ENCODE measurements at regions not wholly inside any gene's neighbourhood (a gene's known extent, or its start where the extent isn't known, plus 50 kb on each side); places are given as distances from the start of the nearest gene placed in this dataset.
A peak's percentile ranks its signal among the peaks of the same experiment; 100 is the strongest.

DNA sequence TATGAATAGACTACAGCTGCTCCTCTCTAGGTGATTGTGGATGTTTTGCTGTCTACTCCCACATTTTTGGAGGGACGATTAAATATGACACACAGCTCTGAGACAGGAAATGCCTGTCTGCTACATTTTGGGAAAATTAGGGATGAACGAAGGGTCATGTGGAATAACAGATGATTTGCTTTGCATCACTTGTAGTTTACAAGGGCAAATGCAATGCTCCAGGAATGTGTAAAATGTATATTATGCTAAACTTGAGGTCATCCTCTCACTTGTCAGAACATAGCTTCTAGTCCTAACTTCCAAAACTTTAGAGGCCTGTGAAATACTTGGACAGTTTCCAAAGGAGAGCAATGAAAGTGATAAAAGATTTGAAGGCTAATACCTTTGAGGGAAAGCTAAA lies 284.2 kb upstream of the DACH1 start:
- 83% methylated on average over 1 of the region's 2 CpGs for WGBS (ENCODE audit: insufficient coverage, low lambda C conversion rate)
- Histone ChIP-seq H3K4me1 (ENCODE audit: control insufficient read depth, insufficient read depth, low read length) (no peaks in the 10 kb centered on the region), H3K27ac (ENCODE audit: low read length) (no peak overlapping the region), H3K36me3 (ENCODE audit: control insufficient read depth, insufficient read depth, low read length) (no peaks in the 10 kb centered on the region), H3K4me3 (ENCODE audit: low read length) (no peak overlapping the region), H3K27me3 (ENCODE audit: control insufficient read depth, insufficient read depth, low read length) (no peaks in the 10 kb centered on the region), H3K9me3 (ENCODE audit: control insufficient read depth, low read depth, low read length) (no peaks in the 10 kb centered on the region)
- peak; percentile 2 to 5 for DNase-seq

DNA sequence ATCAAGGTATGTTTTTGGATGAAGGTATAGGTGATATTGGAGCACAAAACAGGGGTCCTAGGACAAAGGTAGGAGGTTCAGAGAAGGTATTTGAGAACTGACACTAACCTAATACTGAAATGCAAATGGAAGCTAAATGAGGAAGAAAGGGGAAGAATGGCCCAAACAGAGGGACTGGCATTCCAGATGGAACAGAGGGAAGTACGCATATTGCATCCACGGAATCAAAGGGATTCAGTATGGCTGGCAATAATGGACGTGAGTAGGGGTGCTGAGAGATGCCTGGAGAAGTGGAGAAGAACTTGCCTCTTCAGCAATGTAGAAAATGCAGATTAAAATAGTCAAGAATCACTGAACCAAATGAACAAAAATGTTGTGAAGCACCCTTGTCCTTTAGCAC lies 283.5 kb upstream of the DACH1 start:
- Histone ChIP-seq H3K27ac (ENCODE audit: low read length) (no peak overlapping the region), H3K9me3 (ENCODE audit: control insufficient read depth, low read depth, low read length) (no peaks in the 10 kb centered on the region), H3K27me3 (ENCODE audit: control insufficient read depth, insufficient read depth, low read length) (no peaks in the 10 kb centered on the region), H3K36me3 (ENCODE audit: control insufficient read depth, insufficient read depth, low read length) (no peaks in the 10 kb centered on the region), H3K4me1 (ENCODE audit: control insufficient read depth, insufficient read depth, low read length) (no peaks in the 10 kb centered on the region), H3K4me3 (ENCODE audit: low read length) (no peak overlapping the region)
- no peak for DNase-seq
- 89% methylated on average over 3 of the region's 3 CpGs for WGBS (ENCODE audit: insufficient coverage, low lambda C conversion rate)

DNA sequence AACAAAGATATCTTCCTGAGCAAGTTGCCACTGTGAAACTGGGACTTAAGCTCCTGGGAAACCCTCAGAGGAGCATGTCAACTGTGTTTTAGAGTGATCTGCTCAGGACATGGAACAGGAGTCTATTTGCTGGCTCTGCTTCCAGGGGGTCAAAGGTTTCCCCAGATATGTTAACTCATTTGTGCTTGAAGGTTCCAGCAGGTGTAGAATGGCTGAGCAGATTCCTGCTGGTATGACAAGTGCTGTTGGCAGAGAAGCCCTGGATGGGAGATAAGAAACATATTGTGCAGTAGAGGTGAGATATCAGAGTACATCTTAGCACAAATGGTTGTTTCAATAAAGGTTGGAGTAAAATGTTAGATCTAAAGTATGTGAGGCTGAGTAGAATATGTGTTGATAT lies 282.7 kb upstream of the DACH1 start:
- no peak overlapping the region for H3K27ac ChIP-seq (ENCODE audit: low read length)
- no peak for DNase-seq
- no peak overlapping the region for H3K4me3 ChIP-seq (ENCODE audit: low read length)
- H3K27me3 ChIP-seq (ENCODE audit: control insufficient read depth, insufficient read depth, low read length), result no peaks in the 10 kb centered on the region
- H3K9me3 ChIP-seq (ENCODE audit: control insufficient read depth, low read depth, low read length), result no peaks in the 10 kb centered on the region
- no peaks in the 10 kb centered on the region for H3K4me1 ChIP-seq (ENCODE audit: control insufficient read depth, insufficient read depth, low read length)
- H3K36me3 ChIP-seq (ENCODE audit: control insufficient read depth, insufficient read depth, low read length), result no peaks in the 10 kb centered on the region

DNA sequence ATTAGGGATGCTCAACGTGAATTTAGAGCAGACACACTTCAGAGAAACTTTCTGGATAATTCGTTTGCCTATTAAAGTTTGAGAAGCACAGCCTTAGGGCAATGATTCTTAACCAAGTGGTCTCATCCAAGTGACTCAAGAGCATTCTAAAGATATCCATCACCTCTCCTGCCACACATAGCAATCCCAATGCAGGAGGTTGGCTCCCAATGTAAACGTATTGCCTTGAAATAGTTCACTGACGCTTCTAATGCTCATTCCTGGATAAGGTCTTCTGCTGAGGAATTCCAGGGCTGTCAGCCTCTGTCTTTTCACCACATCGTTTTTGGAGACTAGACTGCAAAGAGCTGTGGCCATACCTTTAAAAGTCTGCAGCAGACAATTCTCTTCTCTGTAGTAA lies 279.8 kb upstream of the DACH1 start:
- no peaks in the 10 kb centered on the region for H3K36me3 ChIP-seq (ENCODE audit: control insufficient read depth, insufficient read depth, low read length)
- H3K4me1 ChIP-seq (ENCODE audit: control insufficient read depth, insufficient read depth, low read length), result no peaks in the 10 kb centered on the region
- H3K9me3 ChIP-seq (ENCODE audit: control insufficient read depth, low read depth, low read length), result no peaks in the 10 kb centered on the region
- WGBS (ENCODE audit: insufficient coverage, low lambda C conversion rate), result 80% methylated on average over 2 of the region's 5 CpGs
- no peak for DNase-seq
- H3K27ac ChIP-seq (ENCODE audit: low read length), result no peak overlapping the region
- no peak overlapping the region for H3K4me3 ChIP-seq (ENCODE audit: low read length)
- no peaks in the 10 kb centered on the region for H3K27me3 ChIP-seq (ENCODE audit: control insufficient read depth, insufficient read depth, low read length)

DNA sequence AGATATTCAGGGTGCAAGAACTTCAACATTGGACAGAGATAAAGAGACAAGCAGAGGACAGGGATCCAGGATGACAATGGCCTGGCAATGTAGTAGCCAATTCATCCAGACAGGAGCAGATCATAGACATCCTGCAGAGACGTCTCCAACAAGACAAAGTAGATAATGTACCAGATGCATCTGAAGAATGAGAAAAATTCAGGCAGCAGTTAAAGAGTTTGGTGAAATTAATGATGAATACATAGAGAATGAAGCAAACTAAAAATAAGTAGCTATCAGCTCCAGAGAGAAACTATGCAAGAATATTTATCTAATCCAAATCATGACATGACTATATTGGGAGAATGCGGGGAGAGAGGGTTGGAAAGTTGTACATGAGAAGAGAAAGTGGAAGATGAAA lies 278.4 kb upstream of the DACH1 start:
- no peak for DNase-seq
- H3K36me3 ChIP-seq (ENCODE audit: control insufficient read depth, insufficient read depth, low read length), result no peaks in the 10 kb centered on the region
- WGBS (ENCODE audit: insufficient coverage, low lambda C conversion rate), result 79% methylated on average over 2 of the region's 2 CpGs

DNA sequence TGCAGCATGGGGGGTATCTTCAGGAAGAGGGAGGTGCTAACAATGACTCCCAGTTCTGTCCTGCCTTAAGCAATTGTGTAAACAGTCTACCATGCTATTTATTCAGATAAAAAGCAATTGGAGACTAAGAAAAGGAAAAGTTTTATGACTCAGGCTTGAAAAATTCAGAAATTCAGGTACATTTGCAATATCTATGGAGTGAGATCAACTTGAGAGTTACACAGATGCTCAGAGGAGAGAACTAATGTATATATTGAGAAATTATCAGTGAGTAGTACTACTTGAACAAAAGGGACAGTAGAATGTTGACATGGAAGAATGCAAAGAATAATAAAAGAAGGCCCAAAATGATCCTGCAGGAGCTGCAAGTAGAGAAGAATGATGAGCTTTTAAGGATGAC lies 277.6 kb upstream of the DACH1 start:
- H3K4me1 ChIP-seq (ENCODE audit: control insufficient read depth, insufficient read depth, low read length), result no peaks in the 10 kb centered on the region
- no peak for DNase-seq
- no peak overlapping the region for H3K27ac ChIP-seq (ENCODE audit: low read length)
- H3K36me3 ChIP-seq (ENCODE audit: control insufficient read depth, insufficient read depth, low read length), result no peaks in the 10 kb centered on the region
- no peak overlapping the region for H3K4me3 ChIP-seq (ENCODE audit: low read length)
- H3K27me3 ChIP-seq (ENCODE audit: control insufficient read depth, insufficient read depth, low read length), result no peaks in the 10 kb centered on the region
- H3K9me3 ChIP-seq (ENCODE audit: control insufficient read depth, low read depth, low read length), result no peaks in the 10 kb centered on the region

More for the DNA sequence above, 278.4 kb upstream of the DACH1 start:
- Histone ChIP-seq H3K27ac (ENCODE audit: low read length) (no peak overlapping the region), H3K9me3 (ENCODE audit: control insufficient read depth, low read depth, low read length) (no peaks in the 10 kb centered on the region), H3K4me3 (ENCODE audit: low read length) (no peak overlapping the region), H3K4me1 (ENCODE audit: control insufficient read depth, insufficient read depth, low read length) (no peaks in the 10 kb centered on the region), H3K27me3 (ENCODE audit: control insufficient read depth, insufficient read depth, low read length) (no peaks in the 10 kb centered on the region)

DNA sequence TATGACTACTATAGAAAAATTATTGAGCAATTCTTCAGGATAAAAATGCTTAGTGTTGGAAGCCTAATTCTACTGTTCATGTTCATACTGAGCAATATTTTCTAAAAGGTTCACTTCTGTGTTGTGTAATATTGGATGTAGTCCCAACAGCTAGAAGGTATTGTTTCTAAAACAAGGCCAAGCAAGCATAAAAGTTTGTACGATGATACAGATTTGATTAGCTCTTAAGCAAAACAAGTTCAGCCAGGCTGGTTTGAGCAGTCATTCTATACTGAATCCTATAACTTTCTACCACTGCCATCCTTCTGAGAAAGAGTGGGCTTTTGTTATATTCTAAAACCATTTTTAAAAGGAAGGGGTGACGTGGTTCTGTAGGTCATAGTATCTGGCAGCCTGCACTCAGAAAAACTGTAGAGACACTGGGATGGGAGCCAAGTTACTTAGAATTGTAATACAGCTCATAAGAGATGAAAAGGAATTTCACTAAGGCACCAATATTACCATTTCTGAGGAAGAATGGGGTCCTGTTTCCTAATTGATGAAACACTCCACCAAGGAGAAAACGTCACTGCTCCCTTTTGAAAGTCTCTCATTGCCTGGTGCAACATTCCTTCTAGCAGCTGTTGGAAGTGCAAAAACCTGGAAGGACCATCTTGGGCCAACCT lies 275.0 kb upstream of the DACH1 start:
- peak in 1 of 2 donors; percentile 3 for DNase-seq
- no peaks in the 10 kb centered on the region for H3K36me3 ChIP-seq (ENCODE audit: control insufficient read depth, insufficient read depth, low read length)
- H3K4me1 ChIP-seq (ENCODE audit: control insufficient read depth, insufficient read depth, low read length), result no peaks in the 10 kb centered on the region
- H3K4me3 ChIP-seq (ENCODE audit: low read length), result no peak overlapping the region
- no peak overlapping the region for H3K27ac ChIP-seq (ENCODE audit: low read length)
- WGBS (ENCODE audit: insufficient coverage, low lambda C conversion rate), result 78% methylated on average over 1 of the region's 3 CpGs
- no peaks in the 10 kb centered on the region for H3K27me3 ChIP-seq (ENCODE audit: control insufficient read depth, insufficient read depth, low read length)
- no peaks in the 10 kb centered on the region for H3K9me3 ChIP-seq (ENCODE audit: control insufficient read depth, low read depth, low read length)

DNA sequence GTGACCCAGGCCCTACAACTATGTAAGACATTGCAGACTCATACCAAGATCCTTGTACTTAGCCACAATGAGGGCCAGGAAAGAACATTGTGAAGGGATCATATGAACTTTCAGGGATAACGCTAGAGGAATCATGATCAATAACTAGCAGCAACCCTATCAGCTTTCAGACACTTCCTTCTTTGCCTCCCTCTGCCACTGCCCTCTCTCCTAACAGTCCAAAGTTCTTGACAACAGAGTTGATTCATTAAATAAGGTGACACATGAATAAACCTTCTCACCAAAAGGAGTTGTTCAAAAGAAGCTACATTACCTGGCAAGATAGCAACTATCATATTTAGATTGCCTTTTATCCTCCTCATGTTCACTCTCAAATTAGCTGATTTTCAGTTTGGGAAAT lies 272.2 kb upstream of the DACH1 start:
- Histone ChIP-seq H3K36me3 (ENCODE audit: control insufficient read depth, insufficient read depth, low read length) (no peaks in the 10 kb centered on the region), H3K27me3 (ENCODE audit: control insufficient read depth, insufficient read depth, low read length) (no peaks in the 10 kb centered on the region), H3K4me3 (ENCODE audit: low read length) (no peak overlapping the region), H3K9me3 (ENCODE audit: control insufficient read depth, low read depth, low read length) (no peaks in the 10 kb centered on the region), H3K27ac (ENCODE audit: low read length) (no peak overlapping the region), H3K4me1 (ENCODE audit: control insufficient read depth, insufficient read depth, low read length) (no peaks in the 10 kb centered on the region)
- DNase-seq, result no peak
- no CpG with 5 or more reads among the region's 1 CpG for WGBS (ENCODE audit: insufficient coverage, low lambda C conversion rate)

DNA sequence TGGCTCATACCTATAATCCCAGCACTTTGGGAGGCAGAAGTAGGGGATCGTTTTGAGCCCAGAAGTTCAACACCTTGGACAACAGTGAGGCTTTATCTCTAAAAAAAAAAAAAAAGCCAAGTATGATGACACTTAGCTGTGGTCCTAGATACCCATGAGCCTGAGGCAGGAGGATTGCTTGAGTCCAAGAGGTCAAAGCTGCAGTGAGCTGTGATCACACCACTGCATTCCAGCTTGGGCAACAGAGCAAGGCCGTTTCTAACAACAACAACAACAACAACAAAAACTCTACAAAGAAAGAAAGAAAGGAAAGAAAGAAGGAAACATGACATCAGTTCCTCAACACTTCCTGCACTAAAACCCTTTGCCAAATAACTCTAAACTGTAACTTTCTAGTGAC lies 265.1 kb upstream of the DACH1 start:
- no peaks in the 10 kb centered on the region for H3K4me1 ChIP-seq (ENCODE audit: control insufficient read depth, insufficient read depth, low read length)
- no peaks in the 10 kb centered on the region for H3K9me3 ChIP-seq (ENCODE audit: control insufficient read depth, low read depth, low read length)
- H3K27ac ChIP-seq (ENCODE audit: low read length), result no peak overlapping the region
- no peak for DNase-seq
- no peaks in the 10 kb centered on the region for H3K27me3 ChIP-seq (ENCODE audit: control insufficient read depth, insufficient read depth, low read length)
- no peak overlapping the region for H3K4me3 ChIP-seq (ENCODE audit: low read length)
- no CpG with 5 or more reads among the region's 2 CpGs for WGBS (ENCODE audit: insufficient coverage, low lambda C conversion rate)
- no peaks in the 10 kb centered on the region for H3K36me3 ChIP-seq (ENCODE audit: control insufficient read depth, insufficient read depth, low read length)

DNA sequence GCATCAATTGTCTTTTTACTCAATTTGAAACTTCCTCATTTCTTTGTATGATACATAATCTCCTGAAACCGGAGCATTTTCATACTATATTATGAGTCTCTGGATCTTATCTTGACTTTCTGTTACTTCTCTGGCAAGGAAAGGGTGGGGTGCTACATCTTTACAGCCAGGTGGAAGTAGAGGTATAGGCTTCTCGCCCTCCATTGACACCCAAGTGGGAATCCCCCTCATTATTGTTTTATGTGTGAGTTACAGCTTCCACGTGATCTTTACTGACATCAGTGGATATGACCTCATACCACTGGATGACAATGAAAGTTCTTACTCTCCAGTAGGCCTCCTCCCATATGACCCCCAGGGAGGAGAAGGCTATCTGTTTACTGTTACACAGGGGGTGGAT lies 262.1 kb upstream of the DACH1 start:
- no CpG with 5 or more reads among the region's 3 CpGs for WGBS (ENCODE audit: insufficient coverage, low lambda C conversion rate)
- no peaks in the 10 kb centered on the region for H3K27me3 ChIP-seq (ENCODE audit: control insufficient read depth, insufficient read depth, low read length)
- no peaks in the 10 kb centered on the region for H3K4me1 ChIP-seq (ENCODE audit: control insufficient read depth, insufficient read depth, low read length)
- no peak overlapping the region for H3K27ac ChIP-seq (ENCODE audit: low read length)
- no peak overlapping the region for H3K4me3 ChIP-seq (ENCODE audit: low read length)
- H3K36me3 ChIP-seq (ENCODE audit: control insufficient read depth, insufficient read depth, low read length), result no peaks in the 10 kb centered on the region
- no peak for DNase-seq
- no peaks in the 10 kb centered on the region for H3K9me3 ChIP-seq (ENCODE audit: control insufficient read depth, low read depth, low read length)

DNA sequence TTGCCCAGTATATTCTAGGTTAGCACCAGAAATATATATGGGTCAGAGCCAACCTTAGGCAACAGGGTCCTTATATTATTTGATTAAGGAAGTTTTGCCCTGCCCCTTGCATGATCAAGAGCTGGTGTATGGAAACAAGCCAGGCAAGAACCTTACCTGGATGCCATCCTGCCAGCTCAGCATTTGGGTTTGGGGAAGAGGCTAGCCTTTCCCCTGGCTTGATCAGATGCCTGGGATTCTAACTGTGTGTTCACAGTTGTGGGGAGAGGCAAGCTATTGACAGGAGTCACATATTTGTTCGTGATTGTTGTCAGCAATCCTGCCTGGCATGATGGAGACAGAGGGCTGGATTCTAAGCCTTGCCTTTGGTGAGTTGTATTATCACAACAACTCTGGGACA lies 260.0 kb upstream of the DACH1 start:
- Histone ChIP-seq H3K36me3 (ENCODE audit: control insufficient read depth, insufficient read depth, low read length) (no peaks in the 10 kb centered on the region), H3K9me3 (ENCODE audit: control insufficient read depth, low read depth, low read length) (no peaks in the 10 kb centered on the region), H3K4me3 (ENCODE audit: low read length) (no peak overlapping the region), H3K27me3 (ENCODE audit: control insufficient read depth, insufficient read depth, low read length) (no peaks in the 10 kb centered on the region), H3K27ac (ENCODE audit: low read length) (no peak overlapping the region), H3K4me1 (ENCODE audit: control insufficient read depth, insufficient read depth, low read length) (no peaks in the 10 kb centered on the region)
- no peak for DNase-seq
- WGBS (ENCODE audit: insufficient coverage, low lambda C conversion rate), result no CpG with 5 or more reads among the region's 1 CpG

Data from large intestine (tissue), 3 donors.